WTC11 (cell line): ENCODE measurements at regions not wholly inside any gene's neighbourhood (a gene's known extent, or its start where the extent isn't known, plus 50 kb on each side); places are given as distances from the start of the nearest gene placed in this dataset.

Source experiments
- ATAC-seq: fragments of 200-7000 bp; cut with Tn5 transposase; 2 replicates; pipeline ENCODE4 v1.10.0; 2021; ENCODE audit warnings: mild to moderate bottlenecking, moderate library complexity
- CTCF ChIA-PET: fragments of 300-600 bp; sonication (Branson Sonifier 250); formaldehyde crosslinking; loops from one replicate; lab custom pipeline; 2021; ENCODE audit warnings: antibody characterized with exemption; lab: Charles Lee
- POLR2A ChIA-PET: fragments of 350-600 bp; sonication (Branson Sonifier 250); formaldehyde crosslinking; loops from one replicate; lab custom pipeline; 2021; ENCODE audit warnings: antibody characterized with exemption; lab: Charles Lee
- DNase-seq: peaks from one replicate; pipeline ENCODE4 v3.0.0; 2021; ENCODE audit warnings: low spot score
- H3K27ac Mint-ChIP-seq: 2 replicates; pipeline ENCODE4 v1.8.0; 2021; ENCODE audit warnings: mixed read lengths
- H3K27me3 Mint-ChIP-seq: 2 replicates; pipeline ENCODE4 v1.8.0; 2021; ENCODE audit warnings: low read depth, mild to moderate bottlenecking, moderate library complexity, mixed read lengths
- H3K36me3 Mint-ChIP-seq: 2 replicates; pipeline ENCODE4 v1.8.0; 2021; ENCODE audit warnings: mixed read lengths
- H3K4me1 Mint-ChIP-seq: 2 replicates; pipeline ENCODE4 v1.8.0; 2022; ENCODE audit warnings: mixed read lengths
- H3K4me3 Mint-ChIP-seq: 2 replicates; pipeline ENCODE4 v1.8.0; 2021; ENCODE audit warnings: mild to moderate bottlenecking, moderate library complexity, mixed read lengths
- H3K9me3 Mint-ChIP-seq: 2 replicates; pipeline ENCODE4 v1.8.0; 2021; ENCODE audit warnings: mixed read lengths
- ATF6 ChIP-seq: sonication (generic); formaldehyde crosslinking; IDR thresholded peaks from 2 replicates; pipeline ENCODE4 v1.8.1; 2023; ENCODE audit warnings: mild to moderate bottlenecking, missing genetic modification reagents
- CDX4 ChIP-seq: fragments of 250-450 bp; sonication (Bioruptor Pico); IDR thresholded peaks from 2 replicates; pipeline ENCODE4 v1.9.0; 2021; ENCODE audit warnings: moderate library complexity, mild to moderate bottlenecking, inconsistent platforms, borderline replicate concordance
- E2F1 ChIP-seq: sonication (generic); formaldehyde crosslinking; IDR thresholded peaks from 2 replicates; pipeline ENCODE4 v1.8.0; 2022; ENCODE audit warnings: mild to moderate bottlenecking, missing genetic modification reagents
- E2F4 ChIP-seq: sonication (generic); formaldehyde crosslinking; IDR thresholded peaks from 2 replicates; pipeline ENCODE4 v1.8.1; 2022; ENCODE audit warnings: low read depth, mild to moderate bottlenecking, moderate library complexity, missing genetic modification reagents, borderline replicate concordance
- E2F5 ChIP-seq: sonication (generic); formaldehyde crosslinking; IDR thresholded peaks from 2 replicates; pipeline ENCODE4 v1.8.1; 2022; ENCODE audit warnings: mild to moderate bottlenecking, moderate library complexity, missing genetic modification reagents
- ELF4 ChIP-seq: sonication (generic); formaldehyde crosslinking; IDR thresholded peaks from 2 replicates; pipeline ENCODE4 v1.8.1; 2022; ENCODE audit warnings: low read depth, mild to moderate bottlenecking, moderate library complexity, missing genetic modification reagents
- ETV6 ChIP-seq: sonication (generic); formaldehyde crosslinking; IDR thresholded peaks from 2 replicates; pipeline ENCODE4 v1.8.1; 2022; ENCODE audit warnings: mild to moderate bottlenecking, missing genetic modification reagents
- FOXP4 ChIP-seq: sonication (generic); formaldehyde crosslinking; IDR thresholded peaks from 2 replicates; pipeline ENCODE4 v1.8.0; 2022; ENCODE audit warnings: mild to moderate bottlenecking, missing genetic modification reagents
- MAX ChIP-seq: sonication (generic); formaldehyde crosslinking; IDR thresholded peaks from 2 replicates; pipeline ENCODE4 v1.8.0; 2022; ENCODE audit warnings: mild to moderate bottlenecking, missing genetic modification reagents
- MXD4 ChIP-seq: fragments of 250-450 bp; sonication (Bioruptor Pico); IDR thresholded peaks from 2 replicates; pipeline ENCODE4 v1.8.0; 2021; ENCODE audit warnings: mild to moderate bottlenecking, moderate library complexity, borderline replicate concordance
- NFE2L1 ChIP-seq: sonication (generic); formaldehyde crosslinking; IDR thresholded peaks from 2 replicates; pipeline ENCODE4 v1.8.1; 2023; ENCODE audit warnings: missing genetic modification reagents
- RELA ChIP-seq: sonication (generic); formaldehyde crosslinking; IDR thresholded peaks from 2 replicates; pipeline ENCODE4 v1.8.1; 2022; ENCODE audit warnings: missing genetic modification reagents, mild to moderate bottlenecking, borderline replicate concordance
- USF2 ChIP-seq: sonication (generic); formaldehyde crosslinking; IDR thresholded peaks from 2 replicates; pipeline ENCODE4 v1.8.1; 2023; ENCODE audit warnings: mild to moderate bottlenecking, missing genetic modification reagents, moderate library complexity
- ZBTB43 ChIP-seq: sonication (generic); formaldehyde crosslinking; IDR thresholded peaks from 2 replicates; pipeline ENCODE4 v1.8.1; 2023; ENCODE audit warnings: mild to moderate bottlenecking, missing genetic modification reagents
- ZNF121 ChIP-seq: sonication (generic); formaldehyde crosslinking; IDR thresholded peaks from 2 replicates; pipeline ENCODE4 v1.8.0; 2023; ENCODE audit warnings: missing genetic modification reagents
- ZNF263 ChIP-seq: sonication (generic); formaldehyde crosslinking; IDR thresholded peaks from 2 replicates; pipeline ENCODE4 v1.8.1; 2022; ENCODE audit warnings: low read depth, mild to moderate bottlenecking, moderate library complexity, missing genetic modification reagents
- ZNF425 ChIP-seq: fragments of 250-450 bp; sonication (Bioruptor Pico); conservative IDR thresholded peaks from 2 replicates; pipeline ENCODE4 v1.9.0; 2021; ENCODE audit warnings: mild to moderate bottlenecking
- ZNF532 ChIP-seq: fragments of 250-450 bp; sonication (Bioruptor Pico); IDR thresholded peaks from 2 replicates; pipeline ENCODE4 v1.9.0; 2021; ENCODE audit warnings: mild to moderate bottlenecking, borderline replicate concordance

- no peaks in the 10 kb centered on the region; the same call in 1 of the 2 replicates for H3K36me3 Mint-ChIP-seq
- no peak for TF ChIP-seq E2F1 (CRISPR knock-in tag)
- no peak for TF ChIP-seq NFE2L1 (CRISPR knock-in tag)
- no peak for TF ChIP-seq MXD4 (CRISPR knock-in tag)
- no peak for TF ChIP-seq USF2 (CRISPR knock-in tag)
- no peak for TF ChIP-seq ZBTB43 (CRISPR knock-in tag)
- TF ChIP-seq ZNF532 = no peak
- no peak for TF ChIP-seq ETV6 (CRISPR knock-in tag)
- no peak for TF ChIP-seq RELA (CRISPR knock-in tag)
- no peak for TF ChIP-seq ZNF121 (CRISPR knock-in tag)
- no peak for TF ChIP-seq E2F5 (CRISPR knock-in tag)
- TF ChIP-seq CDX4 (CRISPR knock-in tag) = no peak
- TF ChIP-seq FOXP4 (CRISPR knock-in tag) = no peak
- TF ChIP-seq E2F4 = no peak
- TF ChIP-seq ELF4 (CRISPR knock-in tag) = no peak
- TF ChIP-seq ZNF263 (CRISPR knock-in tag) = no peak
- no peak for TF ChIP-seq ZNF425 (CRISPR knock-in tag)
- TF ChIP-seq MAX = no peak
- no peak for TF ChIP-seq ATF6 (CRISPR knock-in tag)
- TF ChIP-seq, all 79 proteins: peak for 0
- H3K4me3 Mint-ChIP-seq = no peak overlapping the region
- no peak overlapping the region for H3K27ac Mint-ChIP-seq
- ATAC-seq (no peak), DNase-seq (no peak)
- ChIA-PET POLR2A (no interaction called here), CTCF (no interaction called here)
- H3K4me1 Mint-ChIP-seq = no peaks in the 10 kb centered on the region
- H3K9me3 Mint-ChIP-seq = peaks cover under 1% of the 10 kb centered on the region; the same call in 1 of the 2 replicates
- no peaks in the 10 kb centered on the region for H3K27me3 Mint-ChIP-seq
Observed at GRCh38 chr2:117502121-117502520, 312.4 kb upstream of the DDX18 start.
